ENCODE measurements at regions not wholly inside any gene's neighbourhood (a gene's known extent, or its start where the extent isn't known, plus 50 kb on each side); places are given as distances from the start of the nearest gene placed in this dataset.

DNA sequence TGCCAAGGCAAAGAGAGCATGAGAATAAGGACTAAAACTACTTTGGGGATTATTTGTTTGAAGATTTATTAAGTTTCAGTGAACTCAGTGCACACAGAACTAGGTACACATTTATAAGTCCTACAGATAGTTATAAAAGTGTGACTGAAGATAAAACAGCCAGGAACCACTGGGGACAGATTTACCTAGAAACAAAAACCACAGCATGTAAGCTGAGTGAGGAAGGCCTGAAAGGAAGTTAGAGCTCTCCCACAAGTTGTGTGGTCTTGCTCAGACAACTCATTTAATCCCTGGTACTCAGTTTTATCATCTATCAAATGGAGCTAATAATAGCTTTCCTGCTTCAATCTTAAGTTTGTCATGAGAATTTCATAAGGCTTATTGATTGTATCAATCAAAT lies 311.2 kb upstream of the FAT3 start:
- TF ChIP-seq, protein P1, sequence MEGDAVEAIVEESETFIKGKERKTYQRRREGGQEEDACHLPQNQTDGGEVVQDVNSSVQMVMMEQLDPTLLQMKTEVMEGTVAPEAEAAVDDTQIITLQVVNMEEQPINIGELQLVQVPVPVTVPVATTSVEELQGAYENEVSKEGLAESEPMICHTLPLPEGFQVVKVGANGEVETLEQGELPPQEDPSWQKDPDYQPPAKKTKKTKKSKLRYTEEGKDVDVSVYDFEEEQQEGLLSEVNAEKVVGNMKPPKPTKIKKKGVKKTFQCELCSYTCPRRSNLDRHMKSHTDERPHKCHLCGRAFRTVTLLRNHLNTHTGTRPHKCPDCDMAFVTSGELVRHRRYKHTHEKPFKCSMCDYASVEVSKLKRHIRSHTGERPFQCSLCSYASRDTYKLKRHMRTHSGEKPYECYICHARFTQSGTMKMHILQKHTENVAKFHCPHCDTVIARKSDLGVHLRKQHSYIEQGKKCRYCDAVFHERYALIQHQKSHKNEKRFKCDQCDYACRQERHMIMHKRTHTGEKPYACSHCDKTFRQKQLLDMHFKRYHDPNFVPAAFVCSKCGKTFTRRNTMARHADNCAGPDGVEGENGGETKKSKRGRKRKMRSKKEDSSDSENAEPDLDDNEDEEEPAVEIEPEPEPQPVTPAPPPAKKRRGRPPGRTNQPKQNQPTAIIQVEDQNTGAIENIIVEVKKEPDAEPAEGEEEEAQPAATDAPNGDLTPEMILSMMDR (IDR thresholded peaks at IDR 0.05), result no peak
- TF ChIP-seq POLR2A (IDR thresholded peaks at IDR 0.05; ENCODE audit: low read depth), result no peak
- no peak for TF ChIP-seq EP300 (IDR thresholded peaks at IDR 0.05)
- TF ChIP-seq POLR2AphosphoS5 (IDR thresholded peaks at IDR 0.05), result no peak
